Upper lobe of left lung (tissue), 4 donors: ENCODE measurements at regions not wholly inside any gene's neighbourhood (a gene's known extent, or its start where the extent isn't known, plus 50 kb on each side); places are given as distances from the start of the nearest gene placed in this dataset.

ENCODE experiments used
- POLR2A ChIP-seq, 4 donors: fragments of 450-650 bp; IDR thresholded peaks; one replicate each; pipeline ENCODE4 v1.5.1; 2016 to 2017; ENCODE audit warnings: antibody characterized with exemption in 4 of 4, mild to moderate bottlenecking in 2 of 4
- TF ChIP-seq, protein P1 (sequence below), 6 experiments: fragments of 450-650 bp in 4 of 6; fragments of 200-600 bp in 2 of 6; sonication (generic) in 2 of 6; IDR thresholded peaks; one replicate each; pipeline ENCODE4 v1.5.1; 2016 to 2019; ENCODE audit warnings: antibody characterized with exemption in 6 of 6

DNA sequence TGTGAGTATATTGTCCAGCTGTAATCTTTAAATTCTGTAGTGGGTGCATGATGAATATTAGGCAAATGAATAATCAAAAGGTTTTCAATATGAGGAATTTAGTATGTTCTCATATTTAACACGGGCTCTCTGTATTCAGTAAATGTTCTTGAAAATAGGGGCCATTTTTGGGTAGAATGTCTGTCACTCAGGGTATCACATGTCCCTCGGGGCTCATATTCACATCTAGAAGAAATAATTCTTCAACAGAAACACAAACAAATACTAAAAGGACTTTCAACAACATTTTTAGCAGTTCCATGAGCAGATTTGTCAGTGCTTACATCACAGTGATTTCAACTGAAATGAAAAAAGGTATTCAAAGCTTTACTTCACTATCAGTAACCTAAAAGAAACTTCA, 1388.4 kb upstream of the MIR17HG start:
- TF ChIP-seq, protein P1, sequence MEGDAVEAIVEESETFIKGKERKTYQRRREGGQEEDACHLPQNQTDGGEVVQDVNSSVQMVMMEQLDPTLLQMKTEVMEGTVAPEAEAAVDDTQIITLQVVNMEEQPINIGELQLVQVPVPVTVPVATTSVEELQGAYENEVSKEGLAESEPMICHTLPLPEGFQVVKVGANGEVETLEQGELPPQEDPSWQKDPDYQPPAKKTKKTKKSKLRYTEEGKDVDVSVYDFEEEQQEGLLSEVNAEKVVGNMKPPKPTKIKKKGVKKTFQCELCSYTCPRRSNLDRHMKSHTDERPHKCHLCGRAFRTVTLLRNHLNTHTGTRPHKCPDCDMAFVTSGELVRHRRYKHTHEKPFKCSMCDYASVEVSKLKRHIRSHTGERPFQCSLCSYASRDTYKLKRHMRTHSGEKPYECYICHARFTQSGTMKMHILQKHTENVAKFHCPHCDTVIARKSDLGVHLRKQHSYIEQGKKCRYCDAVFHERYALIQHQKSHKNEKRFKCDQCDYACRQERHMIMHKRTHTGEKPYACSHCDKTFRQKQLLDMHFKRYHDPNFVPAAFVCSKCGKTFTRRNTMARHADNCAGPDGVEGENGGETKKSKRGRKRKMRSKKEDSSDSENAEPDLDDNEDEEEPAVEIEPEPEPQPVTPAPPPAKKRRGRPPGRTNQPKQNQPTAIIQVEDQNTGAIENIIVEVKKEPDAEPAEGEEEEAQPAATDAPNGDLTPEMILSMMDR (IDR thresholded peaks at IDR 0.05): no peak
- TF ChIP-seq POLR2A (IDR thresholded peaks at IDR 0.05): no peak
